SK-N-SH treated with all-trans-retinoic acid at 6 μM for 48 hours (cell line): ENCODE measurements at regions not wholly inside any gene's neighbourhood (a gene's known extent, or its start where the extent isn't known, plus 50 kb on each side); places are given as distances from the start of the nearest gene placed in this dataset.

Experiments
- CSDC2 ChIP-seq: fragments of 250-450 bp; sonication (Bioruptor Pico); IDR thresholded peaks from 2 replicates; pipeline ENCODE4 v1.5.0; 2020; ENCODE audit warnings: mild to moderate bottlenecking, moderate library complexity
- RARB ChIP-seq: fragments of 250-450 bp; sonication (Bioruptor Pico); IDR thresholded peaks from 2 replicates; pipeline ENCODE4 v1.8.0; 2021; ENCODE audit warnings: mild to moderate bottlenecking, moderate library complexity
- TCF4 ChIP-seq: fragments of 250-450 bp; sonication (Bioruptor Pico); IDR thresholded peaks from 2 replicates; pipeline ENCODE4 v1.8.0; 2021; ENCODE audit warnings: mild to moderate bottlenecking, moderate library complexity, borderline replicate concordance
- TOX ChIP-seq: fragments of 250-450 bp; sonication (Bioruptor Pico); IDR thresholded peaks from 2 replicates; pipeline ENCODE4 v1.8.0; 2021; ENCODE audit warnings: mild to moderate bottlenecking, moderate library complexity, borderline replicate concordance
- ZFP30 ChIP-seq: fragments of 450-650 bp; formaldehyde crosslinking; IDR thresholded peaks from 2 replicates; pipeline ENCODE4 v1.5.0; 2022; ENCODE audit warnings: mild to moderate bottlenecking, moderate library complexity
- ZNF565 ChIP-seq: fragments of 450-650 bp; formaldehyde crosslinking; conservative IDR thresholded peaks from 2 replicates; pipeline ENCODE4 v1.5.0; 2020; ENCODE audit warnings: low read depth, mild to moderate bottlenecking, moderate library complexity
- TF ChIP-seq, protein P1 (sequence below): fragments of 250-450 bp; sonication (Bioruptor Pico); IDR thresholded peaks from 2 replicates; pipeline ENCODE4 v1.8.0; 2020; ENCODE audit warnings: mild to moderate bottlenecking, moderate library complexity, borderline replicate concordance

DNA sequence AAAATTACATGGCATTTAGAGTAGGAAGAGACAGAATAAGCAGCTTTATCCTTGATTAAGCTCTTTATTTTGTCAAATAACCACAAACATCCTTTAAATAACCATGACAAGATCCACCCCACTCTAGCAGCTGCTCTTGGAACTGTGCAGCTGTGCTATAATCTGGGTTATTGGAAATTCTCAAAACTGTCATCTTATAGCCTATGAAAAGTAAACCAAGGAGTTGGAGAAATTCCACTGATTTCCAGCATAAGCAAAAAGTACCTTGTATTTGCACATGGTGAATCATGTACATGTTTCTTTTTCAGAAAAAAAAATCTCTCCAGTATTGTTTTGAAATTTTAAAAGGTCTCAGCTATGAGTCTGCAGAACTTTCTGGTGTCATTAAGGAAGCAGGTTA lies 88.8 kb upstream of the ABI3BP start:
- no peak for TF ChIP-seq RARB (CRISPR knock-in tag)
- no peak for TF ChIP-seq TOX (CRISPR knock-in tag)
- TF ChIP-seq, protein P1, sequence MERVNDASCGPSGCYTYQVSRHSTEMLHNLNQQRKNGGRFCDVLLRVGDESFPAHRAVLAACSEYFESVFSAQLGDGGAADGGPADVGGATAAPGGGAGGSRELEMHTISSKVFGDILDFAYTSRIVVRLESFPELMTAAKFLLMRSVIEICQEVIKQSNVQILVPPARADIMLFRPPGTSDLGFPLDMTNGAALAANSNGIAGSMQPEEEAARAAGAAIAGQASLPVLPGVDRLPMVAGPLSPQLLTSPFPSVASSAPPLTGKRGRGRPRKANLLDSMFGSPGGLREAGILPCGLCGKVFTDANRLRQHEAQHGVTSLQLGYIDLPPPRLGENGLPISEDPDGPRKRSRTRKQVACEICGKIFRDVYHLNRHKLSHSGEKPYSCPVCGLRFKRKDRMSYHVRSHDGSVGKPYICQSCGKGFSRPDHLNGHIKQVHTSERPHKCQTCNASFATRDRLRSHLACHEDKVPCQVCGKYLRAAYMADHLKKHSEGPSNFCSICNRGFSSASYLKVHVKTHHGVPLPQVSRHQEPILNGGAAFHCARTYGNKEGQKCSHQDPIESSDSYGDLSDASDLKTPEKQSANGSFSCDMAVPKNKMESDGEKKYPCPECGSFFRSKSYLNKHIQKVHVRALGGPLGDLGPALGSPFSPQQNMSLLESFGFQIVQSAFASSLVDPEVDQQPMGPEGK (CRISPR knock-in tag): no peak
- no peak for TF ChIP-seq ZNF565
- TF ChIP-seq ZFP30: no peak
- no peak for TF ChIP-seq CSDC2 (CRISPR knock-in tag)
- no peak for TF ChIP-seq TCF4 (CRISPR knock-in tag)
